Fibroblast of skin of scalp (primary cell): ENCODE measurements at regions not wholly inside any gene's neighbourhood (a gene's known extent, or its start where the extent isn't known, plus 50 kb on each side); places are given as distances from the start of the nearest gene placed in this dataset.

ENCODE experiments used
- DNase-seq: peaks from one replicate; pipeline ENCODE4 v3.0.0-alpha.2; 2013

GRCh38 chr12:124726596-124727263 is 136.9 kb downstream of the SCARB1 start:
- no peak for DNase-seq

- no peak for DNase-seq
These were observed 137.9 kb downstream of the SCARB1 start for GRCh38 chr12:124725597-124726237.

- no peak for DNase-seq
These were observed 138.6 kb downstream of the SCARB1 start for GRCh38 chr12:124725099-124725498.

- no peak for DNase-seq
These were observed 140.8 kb downstream of the SCARB1 start for GRCh38 chr12:124722878-124723277.

GRCh38 chr12:124721501-124722162 is 142.0 kb downstream of the SCARB1 start:
- peak; percentile 40 for DNase-seq

- DNase-seq, result peak; percentile 92
These were observed 142.8 kb downstream of the SCARB1 start for GRCh38 chr12:124720681-124721500.

GRCh38 chr12:124720004-124720680 is 143.5 kb downstream of the SCARB1 start:
- peak; percentile 67 for DNase-seq

- no peak for DNase-seq
These were observed 144.4 kb downstream of the SCARB1 start for GRCh38 chr12:124719231-124719630.

- no peak for DNase-seq
These were observed 145.2 kb downstream of the SCARB1 start for GRCh38 chr12:124718458-124718857.

GRCh38 chr12:124718036-124718435 is 145.6 kb downstream of the SCARB1 start:
- no peak for DNase-seq

GRCh38 chr12:124717318-124717717 is 146.3 kb downstream of the SCARB1 start:
- no peak for DNase-seq

GRCh38 chr12:124716208-124717130 is 147.2 kb downstream of the SCARB1 start:
- no peak for DNase-seq

- peak; percentile 52 for DNase-seq
These were observed 147.9 kb upstream of the NCOR2 start for GRCh38 chr12:124715121-124715990.

GRCh38 chr12:124713436-124714082 is 146.1 kb upstream of the NCOR2 start:
- peak; percentile 61 for DNase-seq

- no peak for DNase-seq
These were observed 145.6 kb upstream of the NCOR2 start for GRCh38 chr12:124713041-124713435.

GRCh38 chr12:124711344-124711743 is 143.9 kb upstream of the NCOR2 start:
- DNase-seq, result no peak

- peak; percentile 83 for DNase-seq
These were observed 142.6 kb upstream of the NCOR2 start for GRCh38 chr12:124709722-124710687.

GRCh38 chr12:124707316-124707715 is 139.9 kb upstream of the NCOR2 start:
- no peak for DNase-seq
